HepG2 (cell line): ENCODE measurements at regions not wholly inside any gene's neighbourhood (a gene's known extent, or its start where the extent isn't known, plus 50 kb on each side); places are given as distances from the start of the nearest gene placed in this dataset.

ENCODE experiments used
- ATAC-seq: fragments of 200-7000 bp; cut with Tn5 transposase; 3 replicates; pipeline ENCODE4 v1.9.1; 2020; ENCODE audit warnings: mild to moderate bottlenecking, moderate library complexity
- BruUV-seq: library from RNA; stranded (reverse); fragments of 400-500 nt; replicated peaks from 2 replicates; lab custom pipeline; 2021; lab: Mats Ljungman, UMichigan
- CTCF ChIA-PET: fragments of 300-600 bp; formaldehyde crosslinking; extraction: SDS; loops from one replicate; lab custom pipeline; 2021; ENCODE audit warnings: low total read pairs, inconsistent platforms, low intra/inter-chr PET ratio; lab: Yijun Ruan, JAX
- POLR2A ChIA-PET: fragments of 350-600 bp; sonication (Branson Sonifier 250); formaldehyde crosslinking; loops from one replicate; lab custom pipeline; 2020; ENCODE audit warnings: antibody characterized with exemption, inconsistent platforms; lab: Yijun Ruan, JAX
- DNase-seq: peaks from one replicate; pipeline ENCODE4 v3.0.0-alpha.2; 2015; ENCODE audit warnings: low spot score
- FAIRE-seq: peaks from 3 replicates; lab custom pipeline; 2011; peaks lifted over from hg19 to GRCh38; lab: Jason Lieb, UNC
- H2AFZ ChIP-seq: one replicate; pipeline ENCODE4 v1.6.1; 2011; ENCODE audit warnings: low read length, inconsistent platforms
- H3K27ac ChIP-seq: fragments of 300-600 bp; 3 replicates; pipeline ENCODE4 v1.8.0; 2011; ENCODE audit warnings: mixed run types, mild to moderate bottlenecking, mixed read lengths, low read length, inconsistent platforms; ENCODE audit not compliant: insufficient read depth; ENCODE audit errors: extremely low read length
- H3K27me3 ChIP-seq, 2 experiments: fragments of 200-600 bp in 1 of 2; 2 replicates in 1 of 2; 3 replicates in 1 of 2; pipeline versions ENCODE4 v1.6.0 to v1.8.0; 2011; ENCODE audit warnings: low read length in 2 of 2, mild to moderate bottlenecking in 2 of 2, moderate library complexity in 2 of 2, inconsistent platforms in 1 of 2; ENCODE audit not compliant: insufficient read depth in 2 of 2, control insufficient read depth in 1 of 2
- H3K36me3 ChIP-seq, 2 experiments: fragments of 200-600 bp in 1 of 2; replicated peaks in 1 of 2; 2 replicates in 1 of 2; 3 replicates in 1 of 2; pipeline versions ENCODE4 v1.5.1 to v1.8.0; 2011; ENCODE audit warnings: low read length in 2 of 2, inconsistent platforms in 1 of 2; ENCODE audit not compliant: insufficient read depth in 2 of 2, control insufficient read depth in 1 of 2
- H3K4me1 ChIP-seq: 2 replicates; pipeline ENCODE4 v1.5.1; 2012; ENCODE audit warnings: low read length, inconsistent platforms; ENCODE audit not compliant: insufficient read depth
- H3K4me2 ChIP-seq: 2 replicates; pipeline ENCODE4 v1.6.0; 2011; ENCODE audit warnings: low read depth, low read length, inconsistent platforms
- H3K4me3 ChIP-seq, 3 experiments: fragments of 200-600 bp in 1 of 3; sonication (generic), shearing (Covaris generic) in 1 of 3; replicated peaks in 1 of 3; 2 replicates each; pipeline ENCODE4 v1.5.1; 2011 to 2016; ENCODE audit warnings: low read length in 3 of 3, inconsistent platforms in 2 of 3, low read depth in 2 of 3, mild to moderate bottlenecking in 2 of 3, control low read depth in 1 of 3, mixed read lengths in 1 of 3; ENCODE audit not compliant: insufficient read depth in 1 of 3
- H3K79me2 ChIP-seq: one replicate; pipeline ENCODE4 v1.6.1; 2011; ENCODE audit warnings: low read length, inconsistent platforms; ENCODE audit not compliant: insufficient read depth
- H3K9ac ChIP-seq: 2 replicates; pipeline ENCODE4 v1.6.0; 2011; ENCODE audit warnings: mild to moderate bottlenecking, low read depth, low read length, inconsistent platforms; ENCODE audit not compliant: insufficient read depth
- H3K9me3 ChIP-seq: 2 replicates; pipeline ENCODE4 v1.5.1; 2012; ENCODE audit warnings: mild to moderate bottlenecking, low read length
- H4K20me1 ChIP-seq: 2 replicates; pipeline ENCODE4 v1.6.0; 2011; ENCODE audit warnings: inconsistent platforms, mild to moderate bottlenecking, low read length, moderate library complexity; ENCODE audit not compliant: insufficient read depth
- ATF2 ChIP-seq: sonication (generic); formaldehyde crosslinking; IDR thresholded peaks from 2 replicates; pipeline ENCODE4 v1.4.0; 2020; ENCODE audit warnings: missing genetic modification reagents
- ELF1 ChIP-seq: sonication (generic); formaldehyde crosslinking; IDR thresholded peaks from 2 replicates; pipeline ENCODE4 v1.4.0; 2020; ENCODE audit warnings: missing genetic modification reagents
- HBP1 ChIP-seq: IDR thresholded peaks from 2 replicates; pipeline ENCODE4 v1.6.1; 2016; ENCODE audit warnings: low read depth, control low read depth
- NAIF1 ChIP-seq: sonication (generic); formaldehyde crosslinking; IDR thresholded peaks from 2 replicates; pipeline ENCODE4 v1.5.0; 2020; ENCODE audit warnings: mild to moderate bottlenecking, missing genetic modification reagents, borderline replicate concordance
- NR2F1 ChIP-seq, 2 experiments: fragments of 450-650 bp in 1 of 2; formaldehyde crosslinking in 1 of 2; IDR thresholded peaks; 2 replicates each; pipeline versions ENCODE4 v1.5.0 to v1.6.1; 2016 to 2020; ENCODE audit warnings: mild to moderate bottlenecking in 1 of 2, missing compliant biosample characterization in 1 of 2, missing genetic modification reagents in 1 of 2, moderate library complexity in 1 of 2
- PAWR ChIP-seq: sonication (generic); formaldehyde crosslinking; IDR thresholded peaks from 2 replicates; pipeline ENCODE4 v1.4.0; 2020; ENCODE audit warnings: missing genetic modification reagents, mild to moderate bottlenecking, borderline replicate concordance
- RFX5 ChIP-seq: IDR thresholded peaks from 2 replicates; pipeline ENCODE4 v1.6.1; 2011; ENCODE audit warnings: low read depth, low read length, improper control_type of control experiment
- RXRA ChIP-seq: sonication (generic); formaldehyde crosslinking; IDR thresholded peaks from 2 replicates; pipeline ENCODE4 v1.5.1; 2020; ENCODE audit warnings: missing genetic modification reagents
- SIX1 ChIP-seq: sonication (generic); formaldehyde crosslinking; IDR thresholded peaks from 2 replicates; pipeline ENCODE4 v1.4.0; 2020; ENCODE audit warnings: missing genetic modification reagents, borderline replicate concordance
- TARDBP ChIP-seq: sonication (generic); formaldehyde crosslinking; IDR thresholded peaks from 2 replicates; pipeline ENCODE4 v1.8.0; 2022; ENCODE audit warnings: mild to moderate bottlenecking, missing genetic modification reagents
- THYN1 ChIP-seq: sonication (generic); formaldehyde crosslinking; IDR thresholded peaks from 2 replicates; pipeline ENCODE4 v1.8.1; 2023; ENCODE audit warnings: low read depth, mild to moderate bottlenecking, moderate library complexity, missing genetic modification reagents, borderline replicate concordance
- ZBTB4 ChIP-seq: sonication (generic); formaldehyde crosslinking; IDR thresholded peaks from 2 replicates; pipeline ENCODE4 v1.4.0; 2020; ENCODE audit warnings: missing genetic modification reagents, mild to moderate bottlenecking, borderline replicate concordance
- ZNF180 ChIP-seq: sonication (generic); formaldehyde crosslinking; IDR thresholded peaks from 2 replicates; pipeline ENCODE4 v1.4.0; 2020; ENCODE audit warnings: low read depth, missing genetic modification reagents, borderline replicate concordance
- ZNF614 ChIP-seq: IDR thresholded peaks from 2 replicates; pipeline ENCODE4 v1.6.1; 2018; ENCODE audit warnings: missing biosample characterization, missing genetic modification reagents, inconsistent platforms, borderline replicate concordance
- WGBS: methylation state at CpG from one replicate; pipeline ENCODE4 v1.1.6; 2017; ENCODE audit warnings: low lambda C conversion rate; 5-methylcytosine and 5-hydroxymethylcytosine counted together
- in situ Hi-C: cut with HindIII; loops from 2 replicates; pipeline ENCODE4 v1.10.0; 2017; ENCODE audit warnings: low pct_unique_long_range_greater_than_20kb; ENCODE audit not compliant: extremely low pct_ligation_motif_present
- intact Hi-C: fragments of 100-400 bp; cut with micrococcal nuclease; formaldehyde crosslinking; loops from one replicate; pipeline ENCODE4 v1.10.0; 2022; ENCODE audit not compliant: unreplicated experiment

GRCh38 chr13:34696741-34697140 lies 245.3 kb upstream of the NBEA start (continued):
- TF ChIP-seq PAWR (CRISPR knock-in tag) (no peak), NAIF1 (CRISPR knock-in tag) (no peak), NR2F1 (CRISPR knock-in tag; IDR thresholded peaks at IDR 0.05) (no peak), TARDBP (CRISPR knock-in tag) (no peak)

GRCh38 chr13:34698945-34699344 lies 243.1 kb upstream of the NBEA start:
- Histone ChIP-seq H3K79me2 (no peaks in the 10 kb centered on the region), H3K27ac (no peak overlapping the region), H2AFZ (no peak overlapping the region), H3K9ac (no peak overlapping the region), H4K20me1 (no peaks in the 10 kb centered on the region), H3K36me3 (no peaks in the 10 kb centered on the region), H3K4me3 (no peak overlapping the region), H3K4me2 (no peak overlapping the region), H3K27me3 (peaks cover 0 to 10% of the 10 kb centered on the region in 2 experiments; a peak in 2 of 5 replicates), H3K4me1 (no peaks in the 10 kb centered on the region), H3K9me3 (no peaks in the 10 kb centered on the region)
- CTCF ChIA-PET = no interaction called here
- DNase-seq (no peak), FAIRE-seq (no peak), ATAC-seq (no peak)
- intact Hi-C loops (no loop called here), in situ Hi-C loops (no loop called here)
- POLR2A ChIA-PET = no interaction called here
- no TSS peak for BruUV-seq
- 58% methylated on average over 3 of the region's 3 CpGs for WGBS
- TF ChIP-seq ZBTB4 (CRISPR knock-in tag) (no peak), PAWR (CRISPR knock-in tag) (no peak), RFX5 (no peak), ZNF180 (no peak), THYN1 (CRISPR knock-in tag) (no peak), SIX1 (CRISPR knock-in tag) (no peak), RXRA (no peak), ELF1 (CRISPR knock-in tag) (no peak), HBP1 (CRISPR knock-in tag) (no peak), ZNF614 (CRISPR knock-in tag) (no peak), ATF2 (CRISPR knock-in tag) (no peak)
